KMS-11 (cell line): ENCODE measurements at regions not wholly inside any gene's neighbourhood (a gene's known extent, or its start where the extent isn't known, plus 50 kb on each side); places are given as distances from the start of the nearest gene placed in this dataset.

Source experiments
- H2AFZ ChIP-seq: fragments of 200-600 bp; sonication (generic); 2 replicates; pipeline ENCODE4 v1.6.1; 2016; ENCODE audit warnings: antibody characterized with exemption, mixed run types, low read depth
- H3K27ac ChIP-seq: fragments of 200-600 bp; sonication (generic); 2 replicates; pipeline ENCODE4 v1.6.1; 2016; ENCODE audit warnings: mild to moderate bottlenecking, mixed run types
- H3K27me3 ChIP-seq: fragments of 200-600 bp; sonication (generic); 2 replicates; pipeline ENCODE4 v1.6.1; 2017; ENCODE audit warnings: mild to moderate bottlenecking, low read depth, mixed run types, moderate library complexity; ENCODE audit not compliant: insufficient read depth
- H3K36me3 ChIP-seq: fragments of 200-600 bp; sonication (generic); 2 replicates; pipeline ENCODE4 v1.6.1; 2017; ENCODE audit warnings: mild to moderate bottlenecking, mixed run types; ENCODE audit not compliant: insufficient read depth
- H3K4me1 ChIP-seq: fragments of 200-600 bp; sonication (generic); 2 replicates; pipeline ENCODE4 v1.6.1; 2016; ENCODE audit warnings: mild to moderate bottlenecking, low read depth, mixed run types; ENCODE audit not compliant: poor library complexity, severe bottlenecking
- H3K4me2 ChIP-seq: fragments of 200-600 bp; sonication (generic); 2 replicates; pipeline ENCODE4 v1.7.0; 2016; ENCODE audit warnings: mild to moderate bottlenecking, mixed run types
- H3K4me3 ChIP-seq: fragments of 200-600 bp; sonication (generic); IDR thresholded peaks from 2 replicates; pipeline ENCODE4 v1.6.1; 2017; ENCODE audit warnings: low read depth, low read length, mixed read lengths; ENCODE audit not compliant: insufficient read depth
- H3K79me2 ChIP-seq: fragments of 200-600 bp; sonication (generic); 2 replicates; pipeline ENCODE4 v1.6.1; 2016; ENCODE audit warnings: low read depth, mixed run types; ENCODE audit not compliant: insufficient read depth
- H3K9ac ChIP-seq: fragments of 200-600 bp; sonication (generic); 2 replicates; pipeline ENCODE4 v1.6.1; 2016; ENCODE audit warnings: mild to moderate bottlenecking, mixed run types
- H4K20me1 ChIP-seq: fragments of 200-600 bp; sonication (generic); 2 replicates; pipeline ENCODE4 v1.6.1; 2016; ENCODE audit warnings: mild to moderate bottlenecking, mixed run types; ENCODE audit not compliant: insufficient read depth
- CTCF ChIP-seq: fragments of 200-600 bp; sonication (generic); conservative IDR thresholded peaks from 2 replicates; pipeline ENCODE4 v1.6.1; 2017; ENCODE audit warnings: low read depth, mild to moderate bottlenecking, antibody characterized with exemption, low read length, moderate library complexity, mixed read lengths

GRCh38 chr18:65974758-65975157, 223.9 kb downstream of the CDH7 start:
- Histone ChIP-seq H3K4me3 (no peak overlapping the region), H3K79me2 (no peaks in the 10 kb centered on the region), H3K4me2 (no peak overlapping the region), H3K36me3 (no peaks in the 10 kb centered on the region), H3K4me1 (no peaks in the 10 kb centered on the region), H2AFZ (no peak overlapping the region), H3K9ac (no peak overlapping the region), H3K27ac (no peak overlapping the region), H3K27me3 (no peaks in the 10 kb centered on the region), H4K20me1 (no peaks in the 10 kb centered on the region)
- no peak for TF ChIP-seq CTCF

GRCh38 chr18:65968239-65969004, 217.6 kb downstream of the CDH7 start:
- Histone ChIP-seq H3K79me2 (no peaks in the 10 kb centered on the region), H3K4me2 (no peak overlapping the region)
- TF ChIP-seq CTCF: peak; percentile 49; the same call in 1 of the 2 replicates

GRCh38 chr18:65955747-65956146, 204.9 kb downstream of the CDH7 start:
- no peaks in the 10 kb centered on the region for H3K79me2 ChIP-seq
- H3K9ac ChIP-seq: no peak overlapping the region
- no peaks in the 10 kb centered on the region for H4K20me1 ChIP-seq
- no peaks in the 10 kb centered on the region for H3K36me3 ChIP-seq
- no peak overlapping the region for H3K27ac ChIP-seq
- H2AFZ ChIP-seq: no peak overlapping the region
- H3K4me1 ChIP-seq: no peaks in the 10 kb centered on the region
- no peak overlapping the region for H3K4me2 ChIP-seq
- H3K4me3 ChIP-seq: no peak overlapping the region
- no peak for TF ChIP-seq CTCF
- no peaks in the 10 kb centered on the region for H3K27me3 ChIP-seq

More at GRCh38 chr18:65968239-65969004, 217.6 kb downstream of the CDH7 start:
- H3K4me1 ChIP-seq: no peaks in the 10 kb centered on the region
- H3K27me3 ChIP-seq: no peaks in the 10 kb centered on the region
- H3K36me3 ChIP-seq: no peaks in the 10 kb centered on the region
- no peak overlapping the region for H3K9ac ChIP-seq
- no peak overlapping the region for H2AFZ ChIP-seq
- no peak overlapping the region for H3K4me3 ChIP-seq
- H3K27ac ChIP-seq: no peak overlapping the region
- H4K20me1 ChIP-seq: no peaks in the 10 kb centered on the region

GRCh38 chr18:65954372-65954771, 203.6 kb downstream of the CDH7 start:
- no peaks in the 10 kb centered on the region for H4K20me1 ChIP-seq

More at GRCh38 chr18:65954372-65954771, 203.6 kb downstream of the CDH7 start:
- H3K9ac ChIP-seq: no peak overlapping the region
- no peaks in the 10 kb centered on the region for H3K4me1 ChIP-seq
- no peaks in the 10 kb centered on the region for H3K36me3 ChIP-seq
- H3K4me3 ChIP-seq: no peak overlapping the region
- no peak overlapping the region for H3K27ac ChIP-seq
- H3K4me2 ChIP-seq: no peak overlapping the region
- H3K79me2 ChIP-seq: no peaks in the 10 kb centered on the region
- no peak for TF ChIP-seq CTCF
- H2AFZ ChIP-seq: no peak overlapping the region
- no peaks in the 10 kb centered on the region for H3K27me3 ChIP-seq
